ENCODE measurements at regions not wholly inside any gene's neighbourhood (a gene's known extent, or its start where the extent isn't known, plus 50 kb on each side); places are given as distances from the start of the nearest gene placed in this dataset.

GRCh38 chr1:82491301-82492048 is 690.7 kb downstream of the ADGRL2 start:
- TF ChIP-seq CTCF (IDR thresholded peaks at IDR 0.05; ENCODE audit: borderline replicate concordance, control extremely low read depth, extremely low read depth, insufficient read depth, missing control alignments), result no peak
- DNase-seq (ENCODE audit: low spot score), result no peak
- in situ Hi-C loops (cut with MboI; ENCODE audit: low sequenced_read_pairs, unreplicated experiment), result no loop called here

GRCh38 chr1:82487778-82488177 is 687.0 kb downstream of the ADGRL2 start:
- in situ Hi-C loops (cut with MboI; ENCODE audit: low sequenced_read_pairs, unreplicated experiment), result no loop called here
- no peak for DNase-seq (ENCODE audit: low spot score)
- no peak for TF ChIP-seq CTCF (IDR thresholded peaks at IDR 0.05; ENCODE audit: borderline replicate concordance, control extremely low read depth, extremely low read depth, insufficient read depth, missing control alignments)

- in situ Hi-C loops (cut with MboI; ENCODE audit: low sequenced_read_pairs, unreplicated experiment), result no loop called here
- no peak for TF ChIP-seq CTCF (IDR thresholded peaks at IDR 0.05; ENCODE audit: borderline replicate concordance, control extremely low read depth, extremely low read depth, insufficient read depth, missing control alignments)
- no peak for DNase-seq (ENCODE audit: low spot score)
Measured at GRCh38 chr1:82486969-82487368, 686.2 kb downstream of the ADGRL2 start.

- DNase-seq (ENCODE audit: low spot score), result no peak
- TF ChIP-seq CTCF (IDR thresholded peaks at IDR 0.05; ENCODE audit: borderline replicate concordance, control extremely low read depth, extremely low read depth, insufficient read depth, missing control alignments), result no peak
- in situ Hi-C loops (cut with MboI; ENCODE audit: low sequenced_read_pairs, unreplicated experiment), result no loop called here
Measured at GRCh38 chr1:82486468-82486867, 685.7 kb downstream of the ADGRL2 start.

- in situ Hi-C loops (cut with MboI; ENCODE audit: low sequenced_read_pairs, unreplicated experiment), result no loop called here
- no peak for DNase-seq (ENCODE audit: low spot score)
- TF ChIP-seq CTCF (IDR thresholded peaks at IDR 0.05; ENCODE audit: borderline replicate concordance, control extremely low read depth, extremely low read depth, insufficient read depth, missing control alignments), result no peak
Measured at GRCh38 chr1:82485591-82486369, 685.0 kb downstream of the ADGRL2 start.

GRCh38 chr1:82483146-82483545 is 682.4 kb downstream of the ADGRL2 start:
- no peak for DNase-seq (ENCODE audit: low spot score)
- in situ Hi-C loops (cut with MboI; ENCODE audit: low sequenced_read_pairs, unreplicated experiment), result no loop called here
- TF ChIP-seq CTCF (IDR thresholded peaks at IDR 0.05; ENCODE audit: borderline replicate concordance, control extremely low read depth, extremely low read depth, insufficient read depth, missing control alignments), result no peak
